Breast epithelium (tissue), 4 donors: ENCODE measurements at regions not wholly inside any gene's neighbourhood (a gene's known extent, or its start where the extent isn't known, plus 50 kb on each side); places are given as distances from the start of the nearest gene placed in this dataset.
"Not testable (repeated sequence)": the region's sequence is repeated elsewhere in the genome, so short reads cannot be mapped to it uniquely, and the experiment has no call there.

ENCODE experiments used
- DNase-seq, 2 donors: peaks; one replicate each; pipeline ENCODE4 v3.0.0-alpha.2; 2019; ENCODE audit warnings: low spot score in 2 of 2
- H3K27ac ChIP-seq, 2 donors: fragments of 200-600 bp; sonication (generic) in 1 of 2; one replicate each; pipeline ENCODE4 v1.5.1; 2016 to 2019; ENCODE audit warnings: mild to moderate bottlenecking in 1 of 2
- H3K27me3 ChIP-seq, 2 donors: fragments of 200-600 bp; sonication (generic) in 1 of 2; one replicate each; pipeline versions ENCODE4 v1.5.1 to v1.6.0; 2017 to 2019; ENCODE audit warnings: control low read depth in 1 of 2, mild to moderate bottlenecking in 1 of 2
- H3K36me3 ChIP-seq: fragments of 200-600 bp; one replicate; pipeline ENCODE4 v1.5.1; 2019
- H3K4me1 ChIP-seq, 2 donors: fragments of 200-600 bp; sonication (generic); one replicate each; pipeline ENCODE4 v1.5.1; 2016 to 2019; ENCODE audit warnings: control low read depth in 1 of 2
- H3K4me3 ChIP-seq, 3 donors: fragments of 200-600 bp; sonication (generic); 1 replicate in 2 of 3; 2 replicates in 1 of 3; pipeline ENCODE4 v1.5.1; 2016 to 2019; ENCODE audit warnings: mild to moderate bottlenecking in 3 of 3, moderate library complexity in 2 of 3
- H3K9me3 ChIP-seq, 2 donors: fragments of 200-600 bp; sonication (generic) in 1 of 2; one replicate each; pipeline ENCODE4 v1.5.1; 2016 to 2019; ENCODE audit warnings: control low read depth in 1 of 2
- POLR2A ChIP-seq: fragments of 450-650 bp; IDR thresholded peaks from one replicate; pipeline ENCODE4 v1.6.1; 2016; ENCODE audit warnings: antibody characterized with exemption, mild to moderate bottlenecking, moderate library complexity
- POLR2AphosphoS5 ChIP-seq, 3 donors: sonication (generic); formaldehyde crosslinking; IDR thresholded peaks; one replicate each; pipeline ENCODE4 v1.6.1; 2017; ENCODE audit warnings: antibody characterized with exemption in 3 of 3
- intact Hi-C: fragments of 100-400 bp; cut with DNase I; formaldehyde crosslinking; loops from one replicate; pipeline ENCODE4 v1.15.1; 2023; ENCODE audit warnings: low total_unique reads
- TF ChIP-seq, protein P1 (sequence below), 3 donors: fragments of 450-650 bp; IDR thresholded peaks; one replicate each; pipeline ENCODE4 v1.5.1; 2016 to 2017; ENCODE audit warnings: antibody characterized with exemption in 3 of 3, mild to moderate bottlenecking in 3 of 3, moderate library complexity in 3 of 3

DNA sequence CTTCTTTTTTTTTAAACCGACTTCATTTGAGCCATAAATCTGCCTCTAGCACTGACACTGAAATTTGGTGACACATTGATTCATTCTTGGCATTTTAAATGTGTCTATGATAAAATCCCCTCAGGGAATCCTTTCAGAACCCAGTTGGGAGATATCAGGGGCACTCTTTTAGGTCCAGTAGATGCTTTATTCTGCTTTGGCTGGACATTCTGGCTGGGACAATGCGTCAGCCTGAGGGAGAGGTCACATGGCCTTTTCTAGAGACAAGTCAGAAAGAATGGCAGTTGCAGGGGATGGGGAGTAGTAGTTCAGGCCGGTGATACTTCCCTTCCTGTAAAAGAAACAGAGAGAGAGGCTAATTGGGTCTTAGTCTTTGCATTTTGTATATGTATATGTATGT, 63.1 kb downstream of the TRIM43 start:
- intact Hi-C loops, H3K27ac ChIP-seq, H3K9me3 ChIP-seq, H3K36me3 ChIP-seq, H3K4me3 ChIP-seq, H3K4me1 ChIP-seq, H3K27me3 ChIP-seq, DNase-seq: not testable (repeated sequence)

DNA sequence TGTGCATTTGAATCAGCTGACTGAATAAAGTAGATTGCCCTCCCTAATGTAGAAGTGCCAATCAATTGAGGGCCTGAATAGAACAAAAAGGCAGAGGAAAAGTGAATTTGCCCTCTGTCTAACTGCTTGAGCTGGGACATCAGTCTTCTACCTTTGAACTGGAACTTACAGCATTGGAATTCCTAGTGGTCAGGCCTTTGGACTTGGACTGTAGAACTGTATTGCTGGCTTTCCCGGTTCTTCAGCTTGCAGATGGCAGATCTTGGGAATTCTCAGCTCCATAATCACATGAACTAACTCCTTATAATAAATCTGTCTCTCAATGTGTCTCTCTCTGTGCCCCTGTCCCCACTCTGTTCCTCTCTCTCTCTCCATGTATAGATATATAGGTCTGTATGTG, 64.8 kb downstream of the TRIM43 start:
- H3K27ac ChIP-seq, DNase-seq, H3K4me3 ChIP-seq, H3K4me1 ChIP-seq, intact Hi-C loops, H3K9me3 ChIP-seq, H3K27me3 ChIP-seq, H3K36me3 ChIP-seq: not testable (repeated sequence)

DNA sequence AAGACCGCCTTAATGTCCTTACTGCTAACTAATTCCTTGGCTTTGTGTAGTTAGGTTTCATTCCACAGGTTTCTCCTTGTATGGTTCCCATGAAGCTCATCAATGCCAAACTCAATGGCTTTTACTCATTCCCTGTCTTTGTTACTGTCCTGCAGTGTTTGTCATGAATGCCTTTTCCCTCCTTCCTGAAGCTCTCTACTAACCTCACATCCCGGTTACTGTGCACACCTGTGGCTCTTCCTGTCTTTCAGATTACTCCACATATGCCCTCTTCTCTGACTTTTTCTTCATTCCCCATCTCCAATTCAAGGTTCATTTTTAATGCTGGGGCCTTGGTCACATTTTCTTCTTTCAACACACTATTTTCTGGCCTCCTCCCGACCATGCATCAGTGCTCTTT, 66.1 kb downstream of the TRIM43 start:
- H3K27ac ChIP-seq, intact Hi-C loops, H3K27me3 ChIP-seq, H3K9me3 ChIP-seq, DNase-seq, H3K4me3 ChIP-seq, H3K4me1 ChIP-seq, H3K36me3 ChIP-seq: not testable (repeated sequence)

DNA sequence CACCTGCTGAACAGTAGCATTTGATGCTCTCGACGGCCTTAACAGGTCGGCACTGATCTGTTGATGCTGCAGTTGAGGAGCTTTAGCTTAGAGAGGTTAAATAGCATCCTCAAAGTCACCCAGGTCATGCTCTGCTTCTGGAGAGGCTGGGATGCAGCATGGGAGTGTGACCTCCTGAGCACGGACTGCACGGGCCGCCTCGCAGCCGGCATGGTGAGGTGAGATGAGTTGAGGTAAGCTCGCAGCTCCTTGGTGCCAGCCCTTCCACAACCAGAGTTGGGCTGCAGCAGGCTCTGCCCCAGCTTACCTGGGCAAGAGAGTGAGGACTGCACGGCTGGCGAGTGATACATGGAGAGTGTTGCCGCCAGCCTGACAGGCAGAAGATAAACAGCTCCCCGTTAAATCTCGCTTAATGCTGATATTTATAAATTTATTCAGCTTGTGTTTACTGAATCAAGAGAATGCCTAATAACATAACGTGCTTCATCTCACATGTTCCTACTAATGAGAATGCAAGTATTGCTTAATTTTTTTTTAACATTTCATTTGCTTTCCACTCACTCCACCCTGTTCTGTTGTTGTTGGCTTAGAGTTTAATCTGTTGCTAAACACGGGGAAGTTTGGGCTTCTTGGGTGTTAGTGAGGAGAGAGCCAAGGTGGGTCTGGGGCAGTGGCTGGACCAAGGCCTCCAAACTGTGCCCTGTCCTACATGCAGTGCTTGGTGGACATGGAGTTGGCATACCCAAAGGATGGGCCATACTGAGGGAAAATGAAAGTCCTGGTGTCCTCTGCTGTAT, 69.2 kb downstream of the TRIM43 start:
- intact Hi-C loops, H3K27me3 ChIP-seq, H3K9me3 ChIP-seq, H3K4me1 ChIP-seq, DNase-seq, H3K36me3 ChIP-seq, H3K27ac ChIP-seq, H3K4me3 ChIP-seq: not testable (repeated sequence)

DNA sequence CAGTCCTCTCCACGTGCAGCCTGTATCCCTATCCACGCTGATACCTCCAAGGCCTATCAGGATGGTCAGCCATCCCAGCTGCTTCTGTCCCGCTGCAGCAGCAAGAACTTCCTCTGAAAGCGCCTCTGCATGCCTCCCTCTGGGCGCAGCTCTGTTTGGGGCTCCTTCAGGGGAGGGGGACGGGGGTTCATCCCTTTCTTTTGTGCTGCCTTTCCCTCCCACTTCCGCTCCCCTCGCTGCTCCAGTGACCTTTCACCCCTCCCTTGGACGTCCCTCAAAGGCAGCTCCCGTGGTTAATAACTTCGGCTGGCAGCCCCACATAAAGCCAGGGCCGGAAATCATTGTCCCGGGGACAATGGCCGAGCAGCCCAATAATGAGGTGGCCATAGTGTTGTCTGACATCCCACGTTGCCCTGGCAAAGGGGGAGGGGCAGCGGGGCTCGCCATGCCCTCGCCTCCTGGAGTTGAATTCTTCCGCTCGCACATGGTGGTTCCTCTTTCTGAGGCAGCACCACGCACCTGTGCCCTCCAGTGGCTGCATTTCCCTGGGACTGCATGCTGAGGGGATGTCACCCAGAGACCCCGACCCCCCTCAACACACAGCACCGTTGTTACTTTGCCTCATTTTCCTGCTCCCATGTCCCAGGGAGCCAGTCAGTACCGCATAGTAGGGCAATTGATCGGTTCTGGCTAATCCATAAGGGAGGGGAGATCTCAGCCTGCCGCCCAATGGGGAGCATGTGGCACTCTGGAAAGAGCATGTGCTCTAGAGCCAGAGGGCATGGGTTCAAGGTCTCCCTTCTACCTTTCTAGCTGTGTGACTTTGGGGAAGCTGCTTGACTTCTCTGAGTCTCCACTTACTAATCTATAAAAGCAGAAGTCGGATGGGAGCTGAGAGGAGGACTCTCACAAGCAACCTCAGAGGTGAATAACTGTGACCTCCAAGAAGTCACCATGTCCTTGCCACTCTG, 72.0 kb downstream of the TRIM43 start:
- H3K36me3 ChIP-seq, H3K27me3 ChIP-seq, H3K4me1 ChIP-seq, H3K4me3 ChIP-seq, H3K27ac ChIP-seq, DNase-seq, H3K9me3 ChIP-seq, intact Hi-C loops: not testable (repeated sequence)

DNA sequence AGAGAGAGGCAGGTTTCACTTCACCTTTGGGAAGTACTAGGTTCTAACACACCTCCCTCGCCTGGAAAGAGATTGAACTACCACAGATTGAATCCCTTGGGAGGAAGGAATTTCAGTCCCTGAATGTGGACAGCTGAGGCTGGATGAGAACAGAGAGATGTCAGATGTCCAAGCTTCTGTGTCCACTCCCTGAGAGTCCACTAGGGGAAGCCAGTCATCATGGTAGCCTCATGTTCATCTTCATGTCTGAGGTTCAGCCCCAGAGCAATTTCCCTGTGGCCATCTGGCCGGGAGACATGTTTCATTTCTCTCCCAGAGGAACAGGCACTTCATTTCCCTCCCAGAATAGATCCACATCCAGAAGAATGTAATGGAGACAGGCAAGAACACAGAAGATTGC, 74.8 kb downstream of the TRIM43 start:
- H3K9me3 ChIP-seq, H3K27ac ChIP-seq, H3K4me1 ChIP-seq, H3K4me3 ChIP-seq, DNase-seq, intact Hi-C loops, H3K36me3 ChIP-seq, H3K27me3 ChIP-seq: not testable (repeated sequence)
- TF ChIP-seq, protein P1, sequence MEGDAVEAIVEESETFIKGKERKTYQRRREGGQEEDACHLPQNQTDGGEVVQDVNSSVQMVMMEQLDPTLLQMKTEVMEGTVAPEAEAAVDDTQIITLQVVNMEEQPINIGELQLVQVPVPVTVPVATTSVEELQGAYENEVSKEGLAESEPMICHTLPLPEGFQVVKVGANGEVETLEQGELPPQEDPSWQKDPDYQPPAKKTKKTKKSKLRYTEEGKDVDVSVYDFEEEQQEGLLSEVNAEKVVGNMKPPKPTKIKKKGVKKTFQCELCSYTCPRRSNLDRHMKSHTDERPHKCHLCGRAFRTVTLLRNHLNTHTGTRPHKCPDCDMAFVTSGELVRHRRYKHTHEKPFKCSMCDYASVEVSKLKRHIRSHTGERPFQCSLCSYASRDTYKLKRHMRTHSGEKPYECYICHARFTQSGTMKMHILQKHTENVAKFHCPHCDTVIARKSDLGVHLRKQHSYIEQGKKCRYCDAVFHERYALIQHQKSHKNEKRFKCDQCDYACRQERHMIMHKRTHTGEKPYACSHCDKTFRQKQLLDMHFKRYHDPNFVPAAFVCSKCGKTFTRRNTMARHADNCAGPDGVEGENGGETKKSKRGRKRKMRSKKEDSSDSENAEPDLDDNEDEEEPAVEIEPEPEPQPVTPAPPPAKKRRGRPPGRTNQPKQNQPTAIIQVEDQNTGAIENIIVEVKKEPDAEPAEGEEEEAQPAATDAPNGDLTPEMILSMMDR (IDR thresholded peaks at IDR 0.05): peak in 1 of 3 donors; percentile 19

DNA sequence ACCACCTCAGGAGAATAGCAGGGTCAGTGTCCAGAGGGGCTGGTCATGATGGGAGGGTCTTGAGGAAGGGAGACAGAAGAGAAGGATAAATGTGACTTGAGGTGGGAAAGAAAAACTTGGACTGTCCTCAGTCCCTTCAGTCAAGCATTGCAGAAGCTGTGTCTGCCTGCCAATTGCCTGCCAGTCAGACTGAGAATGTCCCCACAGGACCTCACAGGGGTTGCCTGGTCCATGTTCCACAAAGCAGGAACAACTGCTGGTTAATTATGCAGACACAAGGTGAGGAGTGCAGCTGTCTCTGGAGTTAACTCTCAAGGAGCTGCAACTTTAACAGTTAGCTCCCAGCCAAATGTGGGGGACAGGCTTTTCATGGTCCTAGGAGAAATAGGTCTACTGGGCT, 75.7 kb downstream of the TRIM43 start:
- Histone ChIP-seq H3K27ac (no peak overlapping the region), H3K9me3 (no peaks in the 10 kb centered on the region), H3K4me1 (no peaks in the 10 kb centered on the region), H3K27me3 (no peaks in the 10 kb centered on the region), H3K4me3 (no peak overlapping the region), H3K36me3 (no peaks in the 10 kb centered on the region)
- intact Hi-C loops: no loop called here
- no peak for DNase-seq
- TF ChIP-seq, protein P1 (IDR thresholded peaks at IDR 0.05): no peak
- TF ChIP-seq POLR2AphosphoS5 (IDR thresholded peaks at IDR 0.05) (no peak), POLR2A (no peak)

DNA sequence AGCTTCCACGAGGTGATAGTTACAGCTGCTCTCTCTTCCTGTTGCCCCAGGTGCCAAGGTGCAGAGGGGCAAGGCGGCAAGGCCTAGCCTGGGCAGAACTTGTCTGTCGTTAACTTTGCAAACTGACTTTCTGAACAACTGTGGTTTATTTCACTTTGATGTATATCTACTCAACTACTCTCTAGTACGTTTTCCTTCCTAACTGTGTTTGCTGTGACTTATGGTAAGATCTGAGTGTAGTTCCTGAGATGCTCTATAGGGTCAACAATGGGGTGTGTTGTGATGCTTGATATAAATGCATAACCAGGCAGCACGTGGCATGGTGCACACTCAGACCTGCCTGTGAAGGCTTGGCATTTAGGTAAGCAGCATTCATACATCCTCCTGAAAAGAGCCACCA, 77.1 kb downstream of the TRIM43 start:
- H3K36me3 ChIP-seq, H3K4me1 ChIP-seq, H3K27me3 ChIP-seq, intact Hi-C loops, H3K9me3 ChIP-seq, DNase-seq, H3K27ac ChIP-seq, H3K4me3 ChIP-seq: not testable (repeated sequence)
